Uterus (tissue), 2 donors: ENCODE measurements at regions not wholly inside any gene's neighbourhood (a gene's known extent, or its start where the extent isn't known, plus 50 kb on each side); places are given as distances from the start of the nearest gene placed in this dataset.

Source experiments
- CTCF ChIP-seq, 4 experiments: fragments of 200-600 bp in 2 of 4; fragments of 450-650 bp in 2 of 4; sonication (generic) in 2 of 4; IDR thresholded peaks; one replicate each; pipeline ENCODE4 v1.5.1; 2016 to 2019; ENCODE audit warnings: antibody characterized with exemption in 4 of 4, mild to moderate bottlenecking in 2 of 4, moderate library complexity in 1 of 4
- POLR2A ChIP-seq, 2 donors: fragments of 450-650 bp; IDR thresholded peaks; one replicate each; pipeline ENCODE4 v1.6.1; 2016; ENCODE audit warnings: antibody characterized with exemption in 2 of 2, mild to moderate bottlenecking in 1 of 2, moderate library complexity in 1 of 2

GRCh38 chr21:16071761-16072160, 342.0 kb downstream of the USP25 start:
- no peak for TF ChIP-seq POLR2A (IDR thresholded peaks at IDR 0.05)
- TF ChIP-seq CTCF (IDR thresholded peaks at IDR 0.05): no peak
